ENCODE measurements at regions not wholly inside any gene's neighbourhood (a gene's known extent, or its start where the extent isn't known, plus 50 kb on each side); places are given as distances from the start of the nearest gene placed in this dataset.

- no peak for TF ChIP-seq CTCF (IDR thresholded peaks at IDR 0.05)
- no peak overlapping the region for H3K4me3 ChIP-seq
- no peak for DNase-seq (ENCODE audit: low spot score)
- no peak for ATAC-seq (ENCODE audit: insufficient number of reproducible peaks, low FRiP score, low read depth)
- no peaks in the 10 kb centered on the region for H3K27me3 ChIP-seq (replicated peaks; ENCODE audit: insufficient read depth)
- no peak overlapping the region for H3K27ac ChIP-seq
- H3K4me1 ChIP-seq (ENCODE audit: control insufficient read depth in 1 of 2, low read depth in 2 of 2), result no peaks in the 10 kb centered on the region
- no peaks in the 10 kb centered on the region for H3K9me3 ChIP-seq
- no peaks in the 10 kb centered on the region for H3K36me3 ChIP-seq
These were observed 62.6 kb downstream of the IRX5 start for GRCh38 chr16:54993106-54993895.

DNA sequence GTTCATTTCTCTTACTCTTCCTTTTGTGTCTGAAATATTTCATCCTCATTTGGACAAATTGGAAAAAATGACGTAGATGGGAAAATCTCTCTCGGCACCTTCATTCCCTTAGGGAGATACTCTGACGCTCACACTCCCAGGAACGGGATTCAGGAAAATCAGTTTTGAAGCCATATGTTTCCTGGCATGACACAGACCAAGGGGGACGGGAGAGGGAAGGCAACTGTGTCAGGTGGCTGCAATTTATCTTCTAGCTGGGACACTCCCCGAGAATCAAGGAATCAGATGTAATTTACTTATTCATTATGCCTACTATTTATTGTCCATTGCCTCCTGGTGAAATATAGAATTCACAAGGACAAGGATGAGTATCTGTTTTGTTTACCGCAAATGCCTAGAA is 65.5 kb downstream of the IRX5 start:
- H3K9me3 ChIP-seq, result no peaks in the 10 kb centered on the region
- no peaks in the 10 kb centered on the region for H3K27me3 ChIP-seq (replicated peaks; ENCODE audit: insufficient read depth)
- H3K27ac ChIP-seq, result no peak overlapping the region
- H3K4me3 ChIP-seq, result no peak overlapping the region
- ATAC-seq (ENCODE audit: insufficient number of reproducible peaks, low FRiP score, low read depth) (no peak), DNase-seq (ENCODE audit: low spot score) (no peak)
- no peaks in the 10 kb centered on the region for H3K4me1 ChIP-seq (ENCODE audit: control insufficient read depth in 1 of 2, low read depth in 2 of 2)
- H3K36me3 ChIP-seq, result no peaks in the 10 kb centered on the region
- TF ChIP-seq CTCF (IDR thresholded peaks at IDR 0.05), result no peak

- ATAC-seq (ENCODE audit: insufficient number of reproducible peaks, low FRiP score, low read depth) (no peak), DNase-seq (ENCODE audit: low spot score) (no peak)
- TF ChIP-seq CTCF (IDR thresholded peaks at IDR 0.05), result no peak
- Histone ChIP-seq H3K27me3 (replicated peaks; ENCODE audit: insufficient read depth) (no peaks in the 10 kb centered on the region), H3K27ac (no peak overlapping the region), H3K9me3 (no peaks in the 10 kb centered on the region), H3K4me1 (ENCODE audit: control insufficient read depth in 1 of 2, low read depth in 2 of 2) (no peaks in the 10 kb centered on the region), H3K4me3 (no peak overlapping the region), H3K36me3 (no peaks in the 10 kb centered on the region)
These were observed 68.2 kb downstream of the IRX5 start for GRCh38 chr16:54998834-54999233.

- ATAC-seq (ENCODE audit: insufficient number of reproducible peaks, low FRiP score, low read depth) (no peak), DNase-seq (ENCODE audit: low spot score) (no peak)
- Histone ChIP-seq H3K36me3 (no peaks in the 10 kb centered on the region), H3K27ac (no peak overlapping the region), H3K4me3 (no peak overlapping the region), H3K4me1 (ENCODE audit: control insufficient read depth in 1 of 2, low read depth in 2 of 2) (no peaks in the 10 kb centered on the region), H3K9me3 (no peaks in the 10 kb centered on the region), H3K27me3 (replicated peaks; ENCODE audit: insufficient read depth) (no peaks in the 10 kb centered on the region)
- TF ChIP-seq CTCF (IDR thresholded peaks at IDR 0.05), result no peak
These were observed 68.8 kb downstream of the IRX5 start for GRCh38 chr16:54999481-54999880.

- Histone ChIP-seq H3K27me3 (replicated peaks; ENCODE audit: insufficient read depth) (no peaks in the 10 kb centered on the region), H3K27ac (no peak overlapping the region), H3K4me1 (ENCODE audit: control insufficient read depth in 1 of 2, low read depth in 2 of 2) (no peaks in the 10 kb centered on the region), H3K9me3 (no peaks in the 10 kb centered on the region), H3K4me3 (no peak overlapping the region), H3K36me3 (no peaks in the 10 kb centered on the region)
- no peak for TF ChIP-seq CTCF (IDR thresholded peaks at IDR 0.05)
- ATAC-seq (ENCODE audit: insufficient number of reproducible peaks, low FRiP score, low read depth) (no peak), DNase-seq (ENCODE audit: low spot score) (no peak)
These were observed 69.9 kb downstream of the IRX5 start for GRCh38 chr16:55000595-55000994.

Data from thoracic aorta (tissue), 2 donors.